Liver (tissue), 3 donors: ENCODE measurements at regions not wholly inside any gene's neighbourhood (a gene's known extent, or its start where the extent isn't known, plus 50 kb on each side); places are given as distances from the start of the nearest gene placed in this dataset.

Experiments used
- CTCF ChIP-seq: fragments of 150-350 bp; IDR thresholded peaks from 2 replicates; pipeline ENCODE4 v1.5.1; 2017; ENCODE audit warnings: improper control_type of control experiment, low read depth, low read length; ENCODE audit not compliant: missing input control
- TF ChIP-seq, protein P1 (sequence below): IDR thresholded peaks from 2 replicates; pipeline ENCODE4 v1.6.1; 2016; ENCODE audit warnings: antibody characterized with exemption
- donor health status: healthy.
- donor health status: healthy.

- TF ChIP-seq CTCF, result no peak
- TF ChIP-seq, protein P1, sequence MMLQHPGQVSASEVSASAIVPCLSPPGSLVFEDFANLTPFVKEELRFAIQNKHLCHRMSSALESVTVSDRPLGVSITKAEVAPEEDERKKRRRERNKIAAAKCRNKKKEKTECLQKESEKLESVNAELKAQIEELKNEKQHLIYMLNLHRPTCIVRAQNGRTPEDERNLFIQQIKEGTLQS, result no peak
Observed at GRCh38 chr16:79985606-79986005, 385.1 kb upstream of the MAF start.
